COLO668 (cell line): ENCODE measurements at regions not wholly inside any gene's neighbourhood (a gene's known extent, or its start where the extent isn't known, plus 50 kb on each side); places are given as distances from the start of the nearest gene placed in this dataset.
"Not testable (repeated sequence)": the region's sequence is repeated elsewhere in the genome, so short reads cannot be mapped to it uniquely, and the experiment has no call there.

ENCODE experiments used
- DNase-seq: peaks from one replicate; lab custom pipeline; 2025; ENCODE audit not compliant: unreplicated experiment; lab: John Stamatoyannopoulos, UW

GRCh38 chr10:109114579-109114978, 808.7 kb downstream of the XPNPEP1 start:
- no peak for DNase-seq

DNA sequence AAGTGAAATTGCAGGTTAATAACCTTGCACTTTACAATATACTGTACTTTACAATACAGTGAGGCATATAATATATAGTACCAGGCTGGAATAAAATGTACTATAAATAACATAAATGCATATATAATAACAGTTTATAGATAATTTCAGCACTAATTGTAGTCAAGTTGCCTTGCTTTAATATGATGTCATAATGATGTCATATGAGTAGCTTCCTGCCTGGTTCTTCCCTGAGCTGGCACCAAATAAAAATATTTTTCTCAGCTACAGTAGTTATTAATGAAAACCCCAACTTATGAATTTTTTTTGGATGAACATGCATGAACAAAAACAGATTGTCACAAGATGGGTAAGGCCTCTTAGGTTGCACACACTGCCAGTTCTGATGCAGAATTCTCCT, 816.7 kb downstream of the XPNPEP1 start:
- DNase-seq = no peak

DNA sequence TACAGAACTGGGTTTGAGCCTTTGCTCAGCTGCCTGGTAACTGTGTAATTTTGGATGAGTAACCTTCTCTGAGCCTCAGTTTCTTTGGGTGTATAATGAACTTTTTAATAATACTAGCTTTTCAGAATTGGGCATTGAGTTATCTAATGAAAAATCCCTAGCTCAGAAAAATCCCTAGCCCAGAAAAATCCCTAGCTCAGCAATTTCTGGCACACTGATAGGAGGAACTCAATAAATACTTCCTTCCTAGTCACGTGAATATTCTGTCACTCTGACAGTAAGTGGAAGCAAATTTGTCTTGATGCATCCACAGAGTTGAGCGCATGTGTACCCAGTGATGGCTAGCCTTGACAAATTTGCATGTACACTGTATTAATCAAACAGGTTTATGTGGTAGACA, 817.6 kb downstream of the XPNPEP1 start:
- no peak for DNase-seq

DNA sequence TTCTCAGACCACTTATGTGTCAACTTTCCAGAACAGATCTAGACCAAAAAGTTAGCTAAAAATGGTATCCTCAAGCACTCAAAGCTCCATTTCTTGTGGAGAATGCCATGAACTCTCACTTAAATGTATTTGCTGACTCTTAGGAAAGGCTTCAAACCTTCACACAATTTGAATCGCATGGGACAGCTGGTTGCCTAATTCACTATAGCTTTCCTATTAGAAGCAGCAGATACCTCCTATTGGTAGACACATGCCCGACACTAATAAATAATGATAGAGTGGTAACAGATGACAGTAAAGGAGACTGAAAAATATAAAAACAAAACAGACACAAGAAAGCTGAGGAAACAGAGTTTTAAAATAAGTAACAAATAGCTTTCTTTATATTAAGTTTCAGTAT, 818.5 kb downstream of the XPNPEP1 start:
- no peak for DNase-seq

- DNase-seq = no peak
Measured at GRCh38 chr10:109103278-109103677, 820.0 kb downstream of the XPNPEP1 start.

- DNase-seq = no peak
Measured at GRCh38 chr10:109089779-109090178, 833.5 kb downstream of the XPNPEP1 start.

DNA sequence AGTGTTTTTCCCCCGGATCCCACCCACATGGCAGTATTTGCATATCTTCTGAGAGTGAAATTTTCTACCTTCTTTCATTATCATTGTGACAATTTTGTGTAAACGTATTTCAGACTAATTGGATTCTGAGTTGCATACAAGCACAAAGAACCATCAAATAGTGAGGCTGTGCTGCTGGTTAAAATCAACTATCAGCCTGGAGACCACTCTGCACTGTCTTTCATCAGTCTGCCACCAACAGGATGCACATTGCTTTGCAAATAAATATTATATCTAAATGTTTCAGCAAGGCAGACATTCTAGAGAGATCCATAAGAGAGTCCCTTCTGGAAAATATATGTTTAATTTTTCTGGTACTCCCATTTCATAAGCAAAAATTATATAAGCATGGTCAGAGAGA, 851.8 kb downstream of the XPNPEP1 start:
- DNase-seq = no peak

- DNase-seq = no peak
Measured at GRCh38 chr10:109070492-109070891, 852.8 kb downstream of the XPNPEP1 start.

DNA sequence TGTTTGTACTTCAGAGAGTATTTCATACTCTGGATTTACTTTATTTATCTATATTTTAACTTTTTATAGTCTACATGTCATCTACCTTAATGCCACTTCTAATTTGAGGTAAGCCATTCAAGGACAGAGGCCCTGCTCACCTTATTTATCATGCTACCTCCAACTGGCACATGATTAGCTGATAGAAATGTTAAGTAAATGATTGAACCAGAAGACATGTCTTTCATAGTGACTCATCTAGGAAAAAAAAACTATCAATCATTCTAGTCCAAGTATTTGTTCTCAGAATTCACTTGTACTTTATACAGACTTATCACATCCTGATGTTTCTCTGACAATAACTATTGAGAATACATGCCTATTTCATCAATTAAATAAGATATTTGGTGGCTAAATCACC, 856.3 kb downstream of the XPNPEP1 start:
- no peak for DNase-seq

DNA sequence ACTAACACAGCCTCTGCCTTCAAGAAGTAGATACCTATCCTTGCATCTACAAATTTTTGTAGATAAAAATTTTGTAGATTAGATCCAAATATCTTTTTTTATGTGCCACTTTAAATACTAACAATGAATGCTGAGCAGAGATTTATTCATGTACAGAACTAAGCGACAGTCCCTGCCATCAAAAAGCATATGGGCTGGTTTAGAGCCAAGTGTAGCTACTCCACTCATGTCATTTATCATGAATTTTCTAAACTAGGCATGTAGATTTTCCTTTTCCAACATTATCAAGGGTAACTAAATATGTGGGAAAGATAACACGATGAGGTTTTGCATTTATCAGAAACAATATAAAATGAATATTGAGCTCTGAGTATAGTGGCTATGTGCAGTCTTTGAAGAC, 857.5 kb downstream of the XPNPEP1 start:
- DNase-seq = no peak

DNA sequence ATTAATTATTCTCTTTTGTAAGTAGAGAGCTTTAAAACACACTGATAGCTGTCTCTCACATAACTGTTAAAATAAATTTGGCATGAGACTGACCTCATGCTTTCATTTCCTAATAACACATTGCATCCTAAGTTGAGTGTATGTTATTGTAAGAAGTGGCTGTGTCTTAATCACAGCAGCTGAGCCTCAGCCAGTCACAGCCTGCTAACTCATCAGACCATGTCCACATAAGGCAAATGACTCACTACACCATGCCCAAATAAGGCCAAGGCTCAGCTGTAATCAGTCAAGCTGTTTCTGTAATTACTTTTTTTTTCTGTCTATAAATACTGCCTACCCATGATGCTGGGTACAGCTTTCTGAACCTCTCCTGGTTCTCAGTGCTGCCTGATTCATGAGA, 860.9 kb downstream of the XPNPEP1 start:
- DNase-seq = no peak

DNA sequence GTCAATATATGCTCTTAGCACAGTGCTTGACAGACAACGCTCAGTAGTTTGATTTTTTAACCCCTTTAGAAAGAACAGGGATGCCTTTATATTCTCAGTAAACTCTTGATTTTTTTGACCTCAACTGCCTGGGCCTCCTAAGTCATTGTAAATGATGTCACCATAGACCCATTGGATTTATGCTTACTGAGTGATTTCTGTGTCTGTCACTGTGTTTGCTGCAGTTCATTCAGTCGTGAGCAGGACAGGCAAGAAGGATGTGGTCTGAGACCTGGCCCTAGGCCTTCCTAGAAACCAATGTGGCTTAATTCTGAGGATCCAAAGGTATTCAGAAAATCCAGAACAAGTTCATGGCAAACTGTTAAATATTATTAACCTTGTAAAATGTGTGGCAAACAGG, 868.1 kb downstream of the XPNPEP1 start:
- DNase-seq = no peak

- DNase-seq = no peak
Measured at GRCh38 chr10:109047856-109048255, 875.5 kb downstream of the XPNPEP1 start.

GRCh38 chr10:109046427-109046826, 876.9 kb downstream of the XPNPEP1 start:
- DNase-seq = not testable (repeated sequence)

- no peak for DNase-seq
Measured at GRCh38 chr10:109040622-109041021, 882.7 kb downstream of the XPNPEP1 start.

DNA sequence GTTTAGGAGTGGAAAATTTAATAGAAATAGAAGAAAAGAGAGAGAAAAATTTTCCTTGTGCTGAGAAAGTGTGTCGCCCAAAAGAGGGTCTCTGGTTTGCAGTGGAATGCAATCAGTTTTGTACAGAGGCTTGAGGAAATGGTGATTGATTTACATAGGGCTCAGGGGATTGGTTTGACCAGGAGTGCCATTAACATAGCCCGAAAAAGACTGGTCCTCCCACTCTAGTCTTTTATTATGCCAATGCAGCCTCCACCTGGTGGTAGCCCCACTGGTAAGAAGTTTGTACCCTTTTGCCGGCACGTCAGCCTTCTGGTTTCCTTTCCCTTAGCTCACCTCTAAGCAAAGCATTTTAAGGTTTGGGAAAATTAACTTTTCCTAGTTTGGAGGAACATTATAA, 885.3 kb downstream of the XPNPEP1 start:
- no peak for DNase-seq

DNA sequence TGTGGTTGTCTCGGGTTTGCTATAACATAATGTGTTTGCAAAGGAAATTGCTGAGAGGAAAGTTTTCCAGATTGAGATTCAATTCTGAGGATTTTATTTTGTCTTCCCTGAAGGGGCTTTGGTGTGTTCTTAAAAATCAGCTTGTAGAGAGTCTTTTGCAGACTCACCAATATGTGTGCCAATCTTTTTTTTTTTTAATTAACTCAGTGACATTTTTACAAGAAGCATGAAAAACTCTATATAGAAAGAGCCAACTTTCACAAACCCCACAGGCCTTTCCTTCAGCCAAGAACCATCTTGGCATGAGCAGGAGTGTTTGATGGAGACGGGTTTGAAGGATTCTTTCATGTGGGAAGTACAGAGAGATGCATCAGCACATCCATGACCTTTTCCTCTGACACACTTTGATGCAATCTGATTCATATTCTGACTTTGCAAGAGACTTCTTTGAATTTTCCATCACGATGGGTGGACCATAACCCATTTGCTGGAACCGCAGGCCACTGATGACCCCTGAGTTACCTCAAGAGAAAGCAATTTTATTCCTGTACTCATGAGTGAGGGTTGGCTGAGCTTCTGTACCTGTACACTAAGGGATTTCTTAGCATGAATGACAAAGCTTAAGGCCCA, 892.6 kb downstream of the XPNPEP1 start:
- DNase-seq = no peak

GRCh38 chr10:109029870-109030269, 893.4 kb downstream of the XPNPEP1 start:
- DNase-seq = no peak

DNA sequence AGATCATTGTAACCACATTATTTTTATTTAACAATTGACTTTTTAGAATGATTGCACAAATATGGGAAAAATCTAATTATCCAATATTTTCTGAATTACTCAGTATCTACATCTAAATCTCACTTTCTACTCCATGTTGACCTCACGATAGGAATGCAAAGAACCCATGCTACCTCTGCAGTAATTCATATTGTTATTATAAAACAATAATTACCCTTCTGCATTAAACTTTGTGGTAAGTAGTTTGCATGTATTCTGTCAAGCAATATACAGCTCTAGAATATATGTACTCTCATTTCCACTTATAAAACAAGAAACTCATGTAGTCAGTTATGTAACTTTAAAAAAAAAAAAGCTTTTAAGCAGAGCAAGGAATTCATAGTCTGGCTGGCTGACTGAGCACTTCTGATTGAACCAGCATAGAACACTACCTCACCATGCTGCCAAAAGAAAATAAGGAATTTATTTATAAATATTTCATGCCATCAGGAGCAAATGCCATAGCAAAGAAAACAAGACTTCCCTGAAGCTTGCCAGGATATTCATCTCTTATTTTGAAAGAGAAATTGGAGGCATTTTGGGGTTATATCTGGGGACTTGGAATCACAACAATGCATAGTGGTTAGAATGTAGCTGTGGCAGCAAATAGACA, 895.7 kb downstream of the XPNPEP1 start:
- no peak for DNase-seq

DNA sequence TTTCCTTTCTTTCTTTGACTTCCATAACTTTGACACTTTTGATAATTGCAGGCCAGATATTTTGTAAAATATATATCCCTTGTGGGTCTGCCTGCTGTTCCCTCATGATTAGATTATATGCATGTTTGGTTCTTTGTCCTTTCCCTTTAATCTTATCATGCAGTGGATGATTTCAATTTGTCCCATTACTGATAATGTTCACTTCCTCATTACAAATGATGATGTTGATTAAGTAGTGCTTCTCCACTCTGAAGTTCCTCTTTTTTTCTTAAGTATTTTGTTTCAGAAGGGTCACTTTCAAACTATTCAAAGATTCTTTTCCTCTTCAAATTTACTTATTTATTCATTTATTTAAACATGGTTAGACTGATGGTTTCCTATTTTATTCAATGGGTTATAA, 898.1 kb downstream of the XPNPEP1 start:
- no peak for DNase-seq

DNA sequence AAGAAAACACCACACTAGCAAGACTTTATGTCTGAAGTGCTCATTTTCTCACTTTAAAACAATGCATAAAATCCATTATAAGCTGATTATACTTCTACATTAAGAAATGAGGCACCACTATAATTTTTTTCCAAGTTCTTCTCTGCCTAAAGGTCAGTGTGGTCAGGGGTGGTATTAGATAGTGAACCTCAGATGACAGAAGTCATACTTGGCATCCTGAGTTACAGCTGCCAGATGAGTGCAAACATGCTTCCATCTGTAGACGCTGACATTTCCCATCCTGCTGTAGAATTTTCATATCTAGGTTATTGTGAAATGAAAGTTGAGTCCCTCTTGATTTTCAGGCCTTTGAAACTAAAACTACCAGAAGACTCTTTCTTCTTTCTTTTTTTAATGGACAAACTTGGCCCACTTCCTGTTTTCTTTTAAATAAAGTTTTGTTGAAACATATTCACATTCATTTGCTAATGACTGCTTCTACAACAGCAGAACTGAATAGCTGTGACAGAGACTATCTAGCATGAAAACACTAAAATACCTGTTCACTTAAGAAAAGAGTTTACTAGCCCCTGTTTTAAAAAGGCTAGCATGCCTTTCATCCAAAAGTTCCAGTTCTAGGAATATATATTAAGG, 900.8 kb downstream of the XPNPEP1 start:
- DNase-seq = no peak

- no peak for DNase-seq
Measured at GRCh38 chr10:109019001-109019424, 904.3 kb downstream of the XPNPEP1 start.

DNA sequence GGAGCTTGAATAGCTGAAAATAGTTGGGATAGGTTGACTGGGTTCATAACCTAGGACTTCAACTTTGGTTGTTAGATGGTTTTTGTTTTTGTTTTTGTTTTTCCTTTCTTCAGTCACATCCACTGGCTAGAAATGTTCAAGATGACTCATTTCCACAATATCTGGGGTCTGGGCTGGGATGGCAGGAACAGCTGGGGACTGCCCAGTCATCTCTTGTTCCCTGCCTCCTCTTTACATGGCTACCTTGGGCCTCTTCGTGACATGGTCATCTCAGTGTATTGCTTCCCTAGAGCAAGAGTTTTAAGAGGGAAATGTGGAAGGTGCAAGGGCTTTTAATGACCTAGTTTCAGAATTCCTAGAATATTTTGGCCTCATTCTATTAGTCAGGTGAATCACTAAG, 915.8 kb downstream of the XPNPEP1 start:
- no peak for DNase-seq
